IgD-negative memory B cell (primary cell): ENCODE measurements at regions not wholly inside any gene's neighbourhood (a gene's known extent, or its start where the extent isn't known, plus 50 kb on each side); places are given as distances from the start of the nearest gene placed in this dataset.
A peak's percentile ranks its signal among the peaks of the same experiment; 100 is the strongest.
"Not testable (repeated sequence)": the region's sequence is repeated elsewhere in the genome, so short reads cannot be mapped to it uniquely, and the experiment has no call there.

ENCODE experiments used
- H3K27ac Mint-ChIP-seq, 3 donors: one replicate each; pipeline ENCODE4 v1.8.0; 2020 to 2022; ENCODE audit warnings: mild to moderate bottlenecking in 3 of 3, mixed read lengths in 3 of 3, moderate library complexity in 1 of 3
- H3K27me3 Mint-ChIP-seq: one replicate; pipeline ENCODE4 v1.8.0; 2021; ENCODE audit warnings: mixed read lengths
- H3K36me3 Mint-ChIP-seq: one replicate; pipeline ENCODE4 v1.8.0; 2020; ENCODE audit warnings: mild to moderate bottlenecking, mixed read lengths
- H3K4me1 Mint-ChIP-seq, 3 donors: one replicate each; pipeline ENCODE4 v1.8.0; 2020 to 2022; ENCODE audit warnings: mixed read lengths in 3 of 3, mild to moderate bottlenecking in 1 of 3
- H3K4me3 Mint-ChIP-seq, 4 donors: one replicate each; pipeline ENCODE4 v1.8.0; 2020 to 2022; ENCODE audit warnings: mild to moderate bottlenecking in 4 of 4, mixed read lengths in 4 of 4, moderate library complexity in 3 of 4
- H3K9me3 Mint-ChIP-seq, 3 donors: one replicate each; pipeline ENCODE4 v1.8.0; 2020 to 2021; ENCODE audit warnings: mixed read lengths in 3 of 3, mild to moderate bottlenecking in 1 of 3

- H3K9me3 Mint-ChIP-seq: no peaks in the 10 kb centered on the region
- no peak overlapping the region for H3K27ac Mint-ChIP-seq
- H3K4me1 Mint-ChIP-seq: no peaks in the 10 kb centered on the region
- H3K27me3 Mint-ChIP-seq: no peaks in the 10 kb centered on the region
- H3K4me3 Mint-ChIP-seq: no peak overlapping the region
- no peaks in the 10 kb centered on the region for H3K36me3 Mint-ChIP-seq
These were observed 581.7 kb downstream of the REEP3 start for GRCh38 chr10:64102916-64103315.

- Mint-ChIP-seq H3K9me3 (no peaks in the 10 kb centered on the region), H3K27me3 (no peaks in the 10 kb centered on the region), H3K27ac (no peak overlapping the region), H3K36me3 (no peaks in the 10 kb centered on the region), H3K4me1 (no peaks in the 10 kb centered on the region), H3K4me3 (no peak overlapping the region)
These were observed 582.7 kb downstream of the REEP3 start for GRCh38 chr10:64103750-64104470.

DNA sequence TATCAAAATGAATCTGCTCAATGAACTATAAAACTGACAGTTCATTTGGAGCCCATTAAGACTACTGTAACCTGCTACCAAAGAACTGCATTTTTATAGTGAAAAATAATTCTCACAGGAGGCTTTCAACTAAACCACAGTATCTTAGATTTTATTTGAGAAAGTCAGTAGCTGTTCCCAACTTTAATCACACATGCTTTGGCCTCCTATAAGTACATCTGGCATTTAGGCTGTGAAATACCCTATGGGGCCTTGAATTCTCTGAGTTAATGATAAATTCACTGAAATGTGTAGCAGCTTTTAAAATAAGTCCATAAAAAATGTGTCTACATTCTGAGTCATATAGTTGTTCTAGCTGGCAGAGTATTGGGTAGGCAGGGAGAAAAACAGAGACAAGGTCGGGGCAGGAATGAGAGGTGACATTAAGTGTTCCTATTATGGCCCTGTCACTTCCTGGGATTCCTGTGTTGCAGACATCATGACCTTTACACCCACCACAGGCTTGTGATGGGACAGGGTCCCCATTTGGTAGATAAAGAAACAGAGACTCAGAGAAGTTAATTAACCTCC is 588.8 kb downstream of the REEP3 start:
- Mint-ChIP-seq H3K27me3 (no peaks in the 10 kb centered on the region), H3K9me3 (no peaks in the 10 kb centered on the region), H3K27ac (no peak overlapping the region), H3K36me3 (no peaks in the 10 kb centered on the region), H3K4me1 (peaks cover 0 to 11% (median 0%) of the 10 kb centered on the region in 3 donors), H3K4me3 (no peak overlapping the region)

GRCh38 chr10:64112701-64113355 is 591.6 kb downstream of the REEP3 start:
- Mint-ChIP-seq H3K4me3 (peak overlapping the region in 3 of 4 donors; percentile 22 to 75 (median 69)), H3K27ac (peak overlapping the region in 1 of 3 donors; percentile 47), H3K9me3 (no peaks in the 10 kb centered on the region), H3K36me3 (no peaks in the 10 kb centered on the region), H3K4me1 (peaks cover 0 to 11% (median 0%) of the 10 kb centered on the region in 3 donors), H3K27me3 (no peaks in the 10 kb centered on the region)

DNA sequence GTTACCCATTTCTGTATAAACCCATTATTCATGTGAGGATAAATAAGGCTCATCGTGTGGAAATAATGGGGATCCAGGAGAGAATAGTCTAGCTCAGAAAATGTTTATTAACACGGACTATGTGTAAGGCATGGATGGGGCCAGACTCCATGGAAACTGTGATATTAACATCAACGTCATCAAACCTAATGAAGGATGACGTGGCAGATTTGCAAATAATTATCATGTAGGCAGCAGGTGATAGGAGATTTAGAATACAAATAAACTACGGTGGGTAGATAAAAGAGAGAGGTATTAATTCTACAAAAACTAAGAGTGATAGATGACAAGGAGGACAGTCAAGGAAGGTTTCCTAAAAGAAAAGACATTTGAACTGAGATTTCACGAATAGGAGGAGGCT is 592.2 kb downstream of the REEP3 start:
- Mint-ChIP-seq H3K36me3 (no peaks in the 10 kb centered on the region), H3K4me1 (peaks cover 0 to 11% (median 0%) of the 10 kb centered on the region in 3 donors), H3K27me3 (no peaks in the 10 kb centered on the region), H3K4me3 (no peak overlapping the region), H3K27ac (peak overlapping the region in 1 of 3 donors; percentile 32), H3K9me3 (no peaks in the 10 kb centered on the region)

GRCh38 chr10:64113792-64114191 is 592.6 kb downstream of the REEP3 start:
- no peaks in the 10 kb centered on the region for H3K36me3 Mint-ChIP-seq
- no peak overlapping the region for H3K4me3 Mint-ChIP-seq
- no peaks in the 10 kb centered on the region for H3K27me3 Mint-ChIP-seq
- peaks cover 0 to 11% (median 0%) of the 10 kb centered on the region in 3 donors for H3K4me1 Mint-ChIP-seq
- H3K9me3 Mint-ChIP-seq: no peaks in the 10 kb centered on the region
- H3K27ac Mint-ChIP-seq: no peak overlapping the region

DNA sequence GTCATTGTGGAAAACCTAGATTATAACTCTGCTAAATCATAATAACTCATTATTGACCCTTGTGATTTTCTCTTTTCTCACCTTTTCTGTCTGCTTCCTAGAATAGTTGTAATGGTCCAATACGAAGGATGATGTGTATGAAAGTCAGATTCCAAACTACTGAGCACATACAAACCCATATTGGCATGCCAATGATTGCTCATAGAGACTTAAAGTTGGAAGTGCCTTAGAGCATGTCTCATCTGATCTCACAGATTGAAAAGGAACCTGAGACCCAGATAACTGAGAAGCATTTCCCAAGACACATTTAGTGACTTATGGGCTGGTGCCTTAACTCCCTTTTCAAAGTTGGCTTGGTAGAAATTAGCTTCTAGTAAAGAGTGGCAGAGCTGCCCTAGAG is 594.3 kb downstream of the REEP3 start:
- peaks cover 2% of the 10 kb centered on the region for H3K27me3 Mint-ChIP-seq
- H3K27ac Mint-ChIP-seq: no peak overlapping the region
- H3K4me1 Mint-ChIP-seq: peaks cover 0 to 11% (median 0%) of the 10 kb centered on the region in 3 donors
- H3K9me3 Mint-ChIP-seq: no peaks in the 10 kb centered on the region
- no peak overlapping the region for H3K4me3 Mint-ChIP-seq
- no peaks in the 10 kb centered on the region for H3K36me3 Mint-ChIP-seq

DNA sequence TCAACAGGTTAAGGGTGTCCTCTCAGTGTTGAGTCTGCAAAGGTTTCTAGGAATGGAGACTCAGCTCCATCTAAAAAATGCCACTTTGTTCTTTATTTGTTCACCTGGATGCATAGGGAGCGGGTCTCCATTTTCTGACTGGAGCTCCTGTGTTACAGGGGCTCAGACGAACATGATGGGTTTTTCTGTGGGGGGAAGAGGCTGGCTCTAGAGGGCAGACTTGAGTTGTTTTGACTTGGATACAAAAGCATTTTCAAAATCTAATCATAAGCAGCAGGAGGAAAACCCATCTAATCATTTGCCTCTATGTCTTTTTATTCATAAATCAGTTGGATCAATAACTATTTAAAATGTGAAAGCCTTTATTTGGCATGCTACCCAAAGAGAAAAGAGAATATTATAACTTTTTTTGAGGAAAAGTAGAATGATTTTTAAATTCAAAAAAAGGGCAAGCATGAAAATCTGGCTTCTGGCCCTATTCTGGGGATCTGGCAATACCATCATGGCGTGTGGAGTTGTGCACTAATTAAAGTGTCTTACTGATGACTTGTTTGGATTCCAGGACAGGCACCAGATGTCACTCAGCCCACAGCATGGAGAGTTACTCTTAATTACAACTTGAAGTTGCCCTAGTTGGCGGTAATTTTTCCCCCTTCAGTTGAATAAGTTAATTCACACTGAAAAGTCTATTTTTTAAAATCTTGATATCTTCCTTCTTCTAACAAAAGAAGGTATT is 594.9 kb downstream of the REEP3 start:
- no peaks in the 10 kb centered on the region for H3K9me3 Mint-ChIP-seq
- no peak overlapping the region for H3K4me3 Mint-ChIP-seq

DNA sequence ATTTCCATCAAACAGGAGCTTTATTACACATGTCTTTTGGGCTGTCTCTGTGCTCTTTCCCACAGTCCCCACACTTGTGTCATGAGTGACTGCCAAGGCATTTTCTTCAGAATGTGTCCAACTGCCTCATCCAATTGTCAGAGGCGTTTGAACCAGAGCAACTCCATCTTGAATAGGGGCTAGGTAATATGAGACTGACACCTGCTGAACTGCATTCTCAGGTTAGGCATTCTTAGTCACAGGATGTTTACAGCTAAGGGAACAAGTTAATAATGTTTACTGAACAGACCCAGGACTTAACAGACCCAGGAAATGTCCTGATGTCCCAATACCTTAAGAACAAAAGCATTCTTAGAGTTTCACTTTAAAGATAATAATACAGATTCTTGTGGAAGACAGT is 595.5 kb downstream of the REEP3 start:
- Mint-ChIP-seq H3K36me3 (no peaks in the 10 kb centered on the region), H3K27me3 (peaks cover 2% of the 10 kb centered on the region), H3K4me1 (peaks cover 0 to 11% (median 0%) of the 10 kb centered on the region in 3 donors), H3K27ac (no peak overlapping the region), H3K9me3 (no peaks in the 10 kb centered on the region), H3K4me3 (no peak overlapping the region)

More for the DNA sequence above, 594.9 kb downstream of the REEP3 start:
- H3K27me3 Mint-ChIP-seq: peaks cover 2% of the 10 kb centered on the region
- peaks cover 0 to 11% (median 0%) of the 10 kb centered on the region in 3 donors for H3K4me1 Mint-ChIP-seq
- H3K27ac Mint-ChIP-seq: no peak overlapping the region
- no peaks in the 10 kb centered on the region for H3K36me3 Mint-ChIP-seq

DNA sequence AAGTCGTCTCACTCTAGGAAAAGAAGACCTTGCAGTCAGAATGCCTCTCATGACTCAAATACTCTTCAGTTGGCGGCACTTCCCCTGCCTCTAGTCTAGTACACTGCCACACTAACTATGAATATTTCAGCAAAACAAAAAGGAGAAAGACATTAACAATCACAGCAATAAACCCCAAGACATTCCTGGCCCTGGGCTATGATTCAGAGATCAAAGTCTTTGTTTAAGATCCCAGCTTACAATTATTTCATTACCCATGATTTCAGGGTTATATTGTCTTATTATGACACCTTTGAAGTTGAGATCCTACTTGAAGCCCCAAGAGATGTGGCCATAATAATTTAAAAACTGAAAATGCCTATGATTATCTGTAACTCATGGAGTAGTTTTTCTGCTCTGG is 597.5 kb downstream of the REEP3 start:
- Mint-ChIP-seq H3K27me3 (peaks cover 2% of the 10 kb centered on the region), H3K4me1 (no peaks in the 10 kb centered on the region), H3K9me3 (no peaks in the 10 kb centered on the region), H3K4me3 (no peak overlapping the region), H3K36me3 (no peaks in the 10 kb centered on the region), H3K27ac (no peak overlapping the region)

DNA sequence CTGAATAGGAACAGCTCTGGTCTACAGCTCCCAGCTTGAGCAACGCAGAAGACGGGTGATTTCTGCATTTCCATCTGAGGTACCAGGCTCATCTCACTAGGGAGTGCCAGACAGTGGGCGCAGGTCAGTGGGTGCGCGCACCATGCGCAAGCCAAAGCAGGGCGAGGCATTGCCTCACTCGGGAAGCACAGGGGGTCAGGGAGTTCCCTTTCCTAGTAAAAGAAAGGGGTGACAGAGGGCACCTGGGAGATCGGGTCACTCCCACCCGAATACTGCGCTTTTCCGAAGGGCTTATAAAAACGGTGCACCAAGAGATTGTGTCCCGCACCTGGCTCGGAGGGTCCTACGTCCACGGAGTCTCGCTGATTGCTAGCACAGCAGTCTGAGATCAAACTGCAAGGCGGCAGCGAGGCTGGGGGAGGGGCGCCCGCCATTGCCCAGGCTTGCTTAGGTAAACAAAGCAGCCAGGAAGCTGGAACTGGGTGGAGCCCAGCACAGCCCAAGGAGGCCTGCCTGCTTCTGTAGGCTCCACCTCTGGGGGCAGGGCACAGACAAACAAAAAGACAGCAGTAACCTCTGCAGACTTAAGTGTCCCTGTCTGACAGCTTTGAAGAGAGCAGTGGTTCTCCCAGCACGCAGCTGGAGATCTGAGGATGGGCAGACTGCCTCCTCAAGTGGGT is 599.2 kb downstream of the REEP3 start:
- H3K27ac Mint-ChIP-seq, H3K4me3 Mint-ChIP-seq, H3K27me3 Mint-ChIP-seq, H3K36me3 Mint-ChIP-seq, H3K9me3 Mint-ChIP-seq, H3K4me1 Mint-ChIP-seq: not testable (repeated sequence)

- H3K27ac Mint-ChIP-seq: no peak overlapping the region
- H3K36me3 Mint-ChIP-seq: no peaks in the 10 kb centered on the region
- H3K4me3 Mint-ChIP-seq: peak overlapping the region in 1 of 4 donors; percentile 18
- H3K9me3 Mint-ChIP-seq: peaks cover 0 to 2% (median 0%) of the 10 kb centered on the region in 3 donors
- no peaks in the 10 kb centered on the region for H3K27me3 Mint-ChIP-seq
- no peaks in the 10 kb centered on the region for H3K4me1 Mint-ChIP-seq
These were observed 609.0 kb downstream of the REEP3 start for GRCh38 chr10:64130152-64130551.

DNA sequence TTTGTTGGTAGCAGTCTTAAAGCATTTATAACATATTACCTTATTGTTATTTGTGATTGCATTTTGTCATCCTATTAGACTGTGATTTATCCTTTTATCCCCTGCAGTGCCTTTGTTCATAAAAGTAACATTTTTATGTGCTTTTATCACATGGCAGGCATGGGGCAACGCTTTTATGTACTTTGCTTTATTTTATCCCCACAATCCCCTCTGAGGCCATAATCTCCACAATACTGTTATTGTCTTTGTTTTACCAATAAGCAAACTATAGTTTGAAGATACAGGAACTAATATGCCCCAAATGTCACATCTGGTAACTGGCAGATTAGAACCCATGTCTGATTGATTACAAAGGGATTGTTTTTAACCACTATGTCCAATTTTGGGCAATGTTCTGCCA is 613.5 kb downstream of the REEP3 start:
- Mint-ChIP-seq H3K4me3 (no peak overlapping the region), H3K9me3 (no peaks in the 10 kb centered on the region), H3K27ac (no peak overlapping the region), H3K36me3 (no peaks in the 10 kb centered on the region), H3K27me3 (no peaks in the 10 kb centered on the region), H3K4me1 (no peaks in the 10 kb centered on the region)

GRCh38 chr10:64142395-64142794 is 621.2 kb downstream of the REEP3 start:
- Mint-ChIP-seq H3K4me3 (no peak overlapping the region), H3K27me3 (peaks cover 2% of the 10 kb centered on the region), H3K36me3 (no peaks in the 10 kb centered on the region), H3K4me1 (no peaks in the 10 kb centered on the region), H3K27ac (no peak overlapping the region), H3K9me3 (no peaks in the 10 kb centered on the region)

DNA sequence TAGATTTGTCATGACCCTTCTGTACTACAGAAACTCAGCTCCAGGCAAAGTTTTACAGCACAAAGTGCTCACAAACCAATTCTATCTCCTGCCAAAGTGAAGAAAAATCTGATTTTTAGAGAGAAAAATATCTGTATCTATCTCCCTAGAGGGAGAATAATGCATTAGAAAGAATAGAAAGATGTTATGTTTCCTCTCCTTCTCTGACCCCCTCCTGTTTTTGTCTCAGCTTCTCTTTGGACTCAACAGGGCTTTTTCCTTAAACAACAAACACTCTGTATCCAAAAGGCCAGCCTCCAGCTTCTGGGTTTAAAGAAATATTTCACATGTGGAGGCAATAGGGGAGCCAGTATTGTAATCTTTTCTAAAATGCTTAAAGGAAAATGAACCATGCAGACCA is 627.4 kb downstream of the REEP3 start:
- Mint-ChIP-seq H3K27ac (no peak overlapping the region), H3K4me1 (no peaks in the 10 kb centered on the region), H3K27me3 (peaks cover 2% of the 10 kb centered on the region), H3K36me3 (no peaks in the 10 kb centered on the region), H3K4me3 (no peak overlapping the region), H3K9me3 (peaks cover 0 to 3% (median 0%) of the 10 kb centered on the region in 3 donors)
